ENCODE measurements at regions not wholly inside any gene's neighbourhood (a gene's known extent, or its start where the extent isn't known, plus 50 kb on each side); places are given as distances from the start of the nearest gene placed in this dataset.

DNA sequence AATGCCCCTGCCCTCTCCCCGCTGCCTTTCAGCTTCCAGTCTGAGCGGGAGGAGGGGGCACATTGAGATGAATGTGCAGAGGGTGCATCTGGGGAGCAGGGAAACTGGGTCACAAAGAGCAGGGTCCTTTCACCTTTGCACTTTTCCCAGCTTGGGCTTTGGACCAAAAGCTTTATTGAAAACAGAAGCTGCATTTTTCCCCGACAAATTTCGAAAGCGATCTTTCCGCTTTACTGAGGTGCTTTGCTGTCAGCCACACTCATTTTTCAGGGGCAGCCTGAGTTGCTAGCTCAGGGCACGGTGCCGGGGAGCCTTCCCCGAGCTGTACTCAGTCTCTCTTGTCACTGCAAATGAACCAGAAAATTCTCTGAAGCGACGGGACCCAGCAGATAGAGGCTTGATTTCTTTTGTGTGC, 283.7 kb upstream of the SOX4 start:
- TF ChIP-seq, protein P1, sequence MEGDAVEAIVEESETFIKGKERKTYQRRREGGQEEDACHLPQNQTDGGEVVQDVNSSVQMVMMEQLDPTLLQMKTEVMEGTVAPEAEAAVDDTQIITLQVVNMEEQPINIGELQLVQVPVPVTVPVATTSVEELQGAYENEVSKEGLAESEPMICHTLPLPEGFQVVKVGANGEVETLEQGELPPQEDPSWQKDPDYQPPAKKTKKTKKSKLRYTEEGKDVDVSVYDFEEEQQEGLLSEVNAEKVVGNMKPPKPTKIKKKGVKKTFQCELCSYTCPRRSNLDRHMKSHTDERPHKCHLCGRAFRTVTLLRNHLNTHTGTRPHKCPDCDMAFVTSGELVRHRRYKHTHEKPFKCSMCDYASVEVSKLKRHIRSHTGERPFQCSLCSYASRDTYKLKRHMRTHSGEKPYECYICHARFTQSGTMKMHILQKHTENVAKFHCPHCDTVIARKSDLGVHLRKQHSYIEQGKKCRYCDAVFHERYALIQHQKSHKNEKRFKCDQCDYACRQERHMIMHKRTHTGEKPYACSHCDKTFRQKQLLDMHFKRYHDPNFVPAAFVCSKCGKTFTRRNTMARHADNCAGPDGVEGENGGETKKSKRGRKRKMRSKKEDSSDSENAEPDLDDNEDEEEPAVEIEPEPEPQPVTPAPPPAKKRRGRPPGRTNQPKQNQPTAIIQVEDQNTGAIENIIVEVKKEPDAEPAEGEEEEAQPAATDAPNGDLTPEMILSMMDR (IDR thresholded peaks at IDR 0.05; ENCODE audit: low read length): no peak
- TF ChIP-seq EZH2 (IDR thresholded peaks at IDR 0.05; ENCODE audit: borderline replicate concordance, low read length): no peak
- Histone ChIP-seq H3K36me3 (ENCODE audit: insufficient read depth, low read length) (no peaks in the 10 kb centered on the region), H3K27ac (ENCODE audit: low read depth, low read length, poor library complexity, severe bottlenecking) (no peak overlapping the region), H3K9ac (ENCODE audit: low read length) (no peak overlapping the region), H3K79me2 (ENCODE audit: insufficient read depth, low read length) (no peaks in the 10 kb centered on the region), H3F3A (ENCODE audit: insufficient read depth, low read length) (no peaks in the 10 kb centered on the region), H3K9me3 (ENCODE audit: low read length) (no peaks in the 10 kb centered on the region), H3K9me2 (ENCODE audit: low read depth, low read length) (no peaks in the 10 kb centered on the region), H2AFZ (ENCODE audit: low read length) (no peak overlapping the region), H3K4me3 (ENCODE audit: low read depth, low read length, poor library complexity, severe bottlenecking) (no peak overlapping the region), H3K4me1 (ENCODE audit: insufficient read depth, low read length, severe bottlenecking) (no peaks in the 10 kb centered on the region), H4K20me1 (ENCODE audit: insufficient read depth, low read length) (no peaks in the 10 kb centered on the region), H3K4me2 (ENCODE audit: low read length) (no peak overlapping the region), H3K27me3 (ENCODE audit: insufficient read depth, low read length) (no peaks in the 10 kb centered on the region)

GRCh38 chr6:21310568-21311140, 282.9 kb upstream of the SOX4 start:
- no peaks in the 10 kb centered on the region for H3K9me2 ChIP-seq (ENCODE audit: low read depth, low read length)
- H3K9ac ChIP-seq (ENCODE audit: low read length): no peak overlapping the region
- no peak overlapping the region for H3K4me3 ChIP-seq (ENCODE audit: low read depth, low read length, poor library complexity, severe bottlenecking)
- no peaks in the 10 kb centered on the region for H3K36me3 ChIP-seq (ENCODE audit: insufficient read depth, low read length)
- TF ChIP-seq EZH2 (IDR thresholded peaks at IDR 0.05; ENCODE audit: borderline replicate concordance, low read length): no peak
- TF ChIP-seq, protein P1 (IDR thresholded peaks at IDR 0.05; ENCODE audit: low read length): no peak
- no peaks in the 10 kb centered on the region for H3F3A ChIP-seq (ENCODE audit: insufficient read depth, low read length)
- no peaks in the 10 kb centered on the region for H4K20me1 ChIP-seq (ENCODE audit: insufficient read depth, low read length)
- H3K27ac ChIP-seq (ENCODE audit: low read depth, low read length, poor library complexity, severe bottlenecking): no peak overlapping the region
- no peaks in the 10 kb centered on the region for H3K27me3 ChIP-seq (ENCODE audit: insufficient read depth, low read length)
- no peak overlapping the region for H2AFZ ChIP-seq (ENCODE audit: low read length)
- no peak overlapping the region for H3K4me2 ChIP-seq (ENCODE audit: low read length)
- H3K4me1 ChIP-seq (ENCODE audit: insufficient read depth, low read length, severe bottlenecking): no peaks in the 10 kb centered on the region
- no peaks in the 10 kb centered on the region for H3K9me3 ChIP-seq (ENCODE audit: low read length)
- no peaks in the 10 kb centered on the region for H3K79me2 ChIP-seq (ENCODE audit: insufficient read depth, low read length)

DNA sequence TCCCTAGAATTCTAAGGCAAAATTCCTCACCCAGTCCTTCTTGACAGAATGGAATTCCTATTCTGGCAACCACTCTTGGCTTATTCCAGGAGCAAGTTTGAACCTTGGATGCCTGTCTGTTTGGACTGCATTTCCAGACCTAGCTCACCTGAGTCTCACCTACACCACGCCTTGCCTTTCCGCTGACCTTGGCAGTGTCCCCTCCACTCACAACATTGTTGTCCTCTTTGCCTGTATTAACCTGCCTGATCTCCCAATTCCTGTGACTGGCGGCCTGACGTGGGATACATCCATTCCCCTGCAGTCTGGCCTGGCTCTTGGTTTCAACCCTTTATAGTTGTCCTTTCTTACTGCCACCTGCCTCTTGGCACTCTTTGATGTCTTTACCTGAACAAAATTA, 281.4 kb upstream of the SOX4 start:
- H2AFZ ChIP-seq (ENCODE audit: low read length): no peak overlapping the region
- no peak overlapping the region for H3K9ac ChIP-seq (ENCODE audit: low read length)
- no peaks in the 10 kb centered on the region for H3F3A ChIP-seq (ENCODE audit: insufficient read depth, low read length)
- H3K4me2 ChIP-seq (ENCODE audit: low read length): no peak overlapping the region
- no peaks in the 10 kb centered on the region for H3K36me3 ChIP-seq (ENCODE audit: insufficient read depth, low read length)
- H3K9me3 ChIP-seq (ENCODE audit: low read length): no peaks in the 10 kb centered on the region
- no peaks in the 10 kb centered on the region for H3K9me2 ChIP-seq (ENCODE audit: low read depth, low read length)
- H4K20me1 ChIP-seq (ENCODE audit: insufficient read depth, low read length): no peaks in the 10 kb centered on the region
- no peaks in the 10 kb centered on the region for H3K79me2 ChIP-seq (ENCODE audit: insufficient read depth, low read length)
- H3K4me1 ChIP-seq (ENCODE audit: insufficient read depth, low read length, severe bottlenecking): no peaks in the 10 kb centered on the region
- no peaks in the 10 kb centered on the region for H3K27me3 ChIP-seq (ENCODE audit: insufficient read depth, low read length)
- no peak overlapping the region for H3K4me3 ChIP-seq (ENCODE audit: low read depth, low read length, poor library complexity, severe bottlenecking)
- TF ChIP-seq, protein P1 (IDR thresholded peaks at IDR 0.05; ENCODE audit: low read length): no peak
- no peak for TF ChIP-seq EZH2 (IDR thresholded peaks at IDR 0.05; ENCODE audit: borderline replicate concordance, low read length)
- H3K27ac ChIP-seq (ENCODE audit: low read depth, low read length, poor library complexity, severe bottlenecking): no peak overlapping the region

All from OCI-LY1 (cell line).